Fibroblast of pulmonary artery (primary cell): ENCODE measurements at regions not wholly inside any gene's neighbourhood (a gene's known extent, or its start where the extent isn't known, plus 50 kb on each side); places are given as distances from the start of the nearest gene placed in this dataset.

Source experiments
- DNase-seq: peaks from one replicate; pipeline ENCODE4 v3.0.0-alpha.2; 2010; ENCODE audit warnings: low read depth
- H3K4me3 ChIP-seq: replicated peaks from 2 replicates; pipeline ENCODE4 v1.5.1; 2011; ENCODE audit warnings: low read depth, mild to moderate bottlenecking, control low read depth, low read length, moderate library complexity
- CTCF ChIP-seq: IDR thresholded peaks from 2 replicates; pipeline ENCODE4 v1.5.1; 2011; ENCODE audit warnings: mild to moderate bottlenecking, control low read depth, low read length, inconsistent platforms; ENCODE audit errors: missing control alignments

- H3K4me3 ChIP-seq: no peak overlapping the region
- DNase-seq: no peak
- TF ChIP-seq CTCF: no peak
Observed at GRCh38 chr14:22487941-22488340, 101.1 kb downstream of the DAD1 start.

DNA sequence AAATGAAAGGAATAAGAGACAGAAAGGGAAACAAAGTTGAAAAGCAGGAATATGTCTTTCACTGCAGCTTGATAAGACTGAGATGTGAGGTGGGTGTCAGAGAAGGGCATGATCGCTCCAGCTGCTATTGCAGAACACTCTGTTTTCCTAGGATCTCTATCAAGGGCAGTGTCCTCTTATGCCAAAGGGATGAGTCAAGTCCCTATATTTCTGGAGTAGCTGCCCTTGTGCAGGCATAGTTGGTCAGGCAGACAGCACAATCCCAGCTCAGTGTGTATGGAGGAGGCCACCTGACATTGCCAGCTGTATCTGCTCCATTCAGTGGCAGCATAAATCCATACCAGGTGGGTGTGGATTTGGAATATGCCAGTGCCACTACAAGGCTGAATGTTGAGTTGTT, 101.6 kb downstream of the DAD1 start:
- DNase-seq: no peak
- no peak for TF ChIP-seq CTCF
- H3K4me3 ChIP-seq: no peak overlapping the region

DNA sequence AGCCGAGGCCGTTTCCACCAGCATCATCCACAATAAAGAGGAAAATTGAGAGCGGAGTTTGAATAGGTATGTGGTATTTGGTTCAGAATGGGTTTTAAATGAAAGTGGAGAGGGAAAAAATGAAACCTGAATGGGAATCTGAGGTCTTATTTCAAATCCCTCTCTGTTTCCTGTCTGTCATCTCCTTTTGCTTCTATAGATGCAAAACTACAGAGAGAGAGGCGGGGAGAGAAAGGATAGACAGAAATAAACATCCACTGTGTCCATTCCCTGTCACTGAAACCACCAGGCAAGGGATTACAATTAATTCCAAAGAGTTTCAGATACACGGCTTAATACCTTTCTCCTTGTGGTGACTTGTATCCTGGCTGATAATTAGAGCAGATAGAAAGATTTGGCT, 102.3 kb downstream of the DAD1 start:
- H3K4me3 ChIP-seq: no peak overlapping the region
- TF ChIP-seq CTCF: no peak
- no peak for DNase-seq

- H3K4me3 ChIP-seq: no peak overlapping the region
- TF ChIP-seq CTCF: no peak
Observed at GRCh38 chr14:22485649-22486048, 103.4 kb downstream of the DAD1 start.

GRCh38 chr14:22485178-22485577, 103.8 kb downstream of the DAD1 start:
- H3K4me3 ChIP-seq: no peak overlapping the region
- no peak for TF ChIP-seq CTCF
- no peak for DNase-seq

More at GRCh38 chr14:22485649-22486048, 103.4 kb downstream of the DAD1 start:
- DNase-seq: no peak

- no peak overlapping the region for H3K4me3 ChIP-seq
- peak; percentile 53 for DNase-seq
- no peak for TF ChIP-seq CTCF
Observed at GRCh38 chr14:22484632-22485031, 104.4 kb downstream of the DAD1 start.

DNA sequence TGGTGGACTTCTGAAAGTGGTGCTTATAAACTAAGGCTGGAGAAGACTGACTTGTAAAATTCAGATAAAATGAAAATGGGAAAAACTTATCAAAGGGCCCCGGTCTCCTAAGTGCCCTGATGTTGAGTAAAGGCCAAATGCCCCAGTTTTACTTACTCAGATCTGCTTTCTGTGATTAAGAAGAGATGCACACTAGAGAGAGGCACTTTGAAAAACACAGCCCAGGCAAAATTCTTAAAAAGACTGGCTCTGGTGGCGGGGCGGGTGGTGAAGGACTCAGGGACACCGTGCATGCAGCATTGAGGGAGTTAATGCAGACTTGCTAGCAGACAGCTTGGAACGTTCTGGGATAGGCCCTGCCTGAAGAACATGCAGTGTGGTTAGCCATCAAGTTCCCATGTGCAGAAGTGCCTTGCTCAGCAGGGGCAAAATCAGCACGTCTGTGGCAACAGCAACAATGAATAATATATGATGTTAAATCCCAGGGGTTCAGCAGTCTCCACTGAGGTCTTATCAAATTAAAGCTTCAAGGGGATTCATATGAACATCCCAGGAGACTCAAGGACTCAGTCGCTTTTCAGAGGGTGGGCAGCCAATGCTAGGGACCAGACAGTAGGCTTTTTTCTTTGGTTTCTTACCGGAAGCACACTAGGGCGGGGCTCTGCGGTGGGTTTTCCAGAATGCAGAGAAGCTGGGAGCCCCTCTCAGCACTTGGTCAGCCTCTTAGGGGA, 105.0 kb downstream of the DAD1 start:
- H3K4me3 ChIP-seq: no peak overlapping the region
- TF ChIP-seq CTCF: no peak
- DNase-seq: no peak
